ENCODE measurements at regions not wholly inside any gene's neighbourhood (a gene's known extent, or its start where the extent isn't known, plus 50 kb on each side); places are given as distances from the start of the nearest gene placed in this dataset.
"Not testable (repeated sequence)": the region's sequence is repeated elsewhere in the genome, so short reads cannot be mapped to it uniquely, and the experiment has no call there.

DNA sequence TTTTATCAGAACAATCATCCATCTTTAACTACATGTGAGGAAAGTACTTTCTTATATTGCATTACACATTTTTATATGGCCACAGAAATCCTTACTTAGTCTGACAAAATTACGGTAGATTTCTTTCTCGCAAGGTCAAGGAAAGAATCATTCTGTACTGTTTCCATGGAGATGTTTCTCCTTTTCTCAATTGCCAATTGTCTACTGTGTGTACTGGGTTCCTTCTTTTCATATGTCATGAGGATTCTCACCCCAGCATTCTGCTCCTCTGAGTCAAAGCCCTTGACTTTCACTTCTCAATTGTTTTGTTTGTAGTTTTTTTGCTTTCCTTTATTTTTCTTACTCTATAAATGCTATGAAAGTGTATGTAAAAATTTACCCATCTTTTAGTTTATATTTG lies 99.3 kb upstream of the AGAP9 start:
- TF ChIP-seq, protein P1, sequence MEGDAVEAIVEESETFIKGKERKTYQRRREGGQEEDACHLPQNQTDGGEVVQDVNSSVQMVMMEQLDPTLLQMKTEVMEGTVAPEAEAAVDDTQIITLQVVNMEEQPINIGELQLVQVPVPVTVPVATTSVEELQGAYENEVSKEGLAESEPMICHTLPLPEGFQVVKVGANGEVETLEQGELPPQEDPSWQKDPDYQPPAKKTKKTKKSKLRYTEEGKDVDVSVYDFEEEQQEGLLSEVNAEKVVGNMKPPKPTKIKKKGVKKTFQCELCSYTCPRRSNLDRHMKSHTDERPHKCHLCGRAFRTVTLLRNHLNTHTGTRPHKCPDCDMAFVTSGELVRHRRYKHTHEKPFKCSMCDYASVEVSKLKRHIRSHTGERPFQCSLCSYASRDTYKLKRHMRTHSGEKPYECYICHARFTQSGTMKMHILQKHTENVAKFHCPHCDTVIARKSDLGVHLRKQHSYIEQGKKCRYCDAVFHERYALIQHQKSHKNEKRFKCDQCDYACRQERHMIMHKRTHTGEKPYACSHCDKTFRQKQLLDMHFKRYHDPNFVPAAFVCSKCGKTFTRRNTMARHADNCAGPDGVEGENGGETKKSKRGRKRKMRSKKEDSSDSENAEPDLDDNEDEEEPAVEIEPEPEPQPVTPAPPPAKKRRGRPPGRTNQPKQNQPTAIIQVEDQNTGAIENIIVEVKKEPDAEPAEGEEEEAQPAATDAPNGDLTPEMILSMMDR (IDR thresholded peaks at IDR 0.05): not testable (repeated sequence)
- TF ChIP-seq POLR2A, POLR2AphosphoS5 (IDR thresholded peaks at IDR 0.05): not testable (repeated sequence)
